GM18517 (cell line): ENCODE measurements at regions not wholly inside any gene's neighbourhood (a gene's known extent, or its start where the extent isn't known, plus 50 kb on each side); places are given as distances from the start of the nearest gene placed in this dataset.

Experiments used
- ATAC-seq: cut with Tn5 transposase; IDR thresholded peaks from one replicate; pipeline ENCODE4 v1.9.1; 2021; ENCODE audit warnings: mild to moderate bottlenecking, moderate library complexity; ENCODE audit not compliant: unreplicated experiment

DNA sequence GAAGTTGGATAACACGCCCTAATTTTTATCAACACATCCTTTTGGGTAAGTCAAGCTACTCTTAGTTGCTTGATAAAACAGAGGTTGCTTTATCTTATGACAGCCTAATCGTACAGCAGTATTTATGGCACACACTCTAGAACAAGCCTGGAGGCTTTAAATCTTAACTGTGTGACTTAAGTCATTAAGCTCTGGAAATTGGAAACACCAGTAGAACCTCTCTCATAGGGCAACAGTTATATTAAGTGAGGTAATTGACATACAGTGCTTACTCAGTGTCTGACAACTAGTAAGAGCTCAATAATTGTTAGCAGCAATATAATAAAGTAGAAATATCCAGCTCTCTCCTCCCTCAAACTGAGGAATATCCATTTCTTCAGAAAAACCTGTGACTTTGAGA is 808.9 kb upstream of the WWC1 start:
- ATAC-seq = no peak

DNA sequence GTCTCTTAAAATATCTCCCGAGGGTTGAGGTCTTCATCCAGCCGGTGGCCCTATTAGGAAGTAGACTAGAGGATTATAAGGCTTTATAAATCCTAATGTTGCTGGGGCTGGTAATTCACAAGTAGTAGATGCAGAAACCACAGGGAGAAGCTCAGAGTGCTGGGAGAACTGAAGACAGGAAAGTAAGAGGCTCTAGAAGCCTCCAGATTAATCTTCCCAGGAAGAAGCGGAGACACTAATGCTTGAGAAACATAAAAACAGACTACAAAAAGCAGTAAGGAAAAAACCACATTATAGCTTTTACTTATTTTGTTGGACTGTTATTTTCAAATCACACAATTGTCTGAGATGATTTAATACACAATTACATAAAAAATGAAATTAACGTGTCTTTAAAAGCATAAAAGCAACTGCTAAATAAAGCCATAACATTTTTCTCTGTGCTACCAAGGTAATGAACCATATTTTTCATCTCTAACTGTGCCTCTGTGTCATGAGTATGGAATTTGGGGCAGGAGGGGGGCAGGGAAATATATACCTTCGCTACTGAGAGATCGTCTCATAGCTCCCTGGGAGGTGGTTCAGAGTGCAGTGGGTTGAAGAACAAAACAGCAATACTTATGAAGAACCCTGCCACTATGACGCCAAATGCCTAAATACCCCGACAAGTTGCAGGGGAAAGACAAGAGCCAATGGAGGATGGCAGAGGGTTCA is 806.2 kb upstream of the WWC1 start:
- ATAC-seq = no peak

DNA sequence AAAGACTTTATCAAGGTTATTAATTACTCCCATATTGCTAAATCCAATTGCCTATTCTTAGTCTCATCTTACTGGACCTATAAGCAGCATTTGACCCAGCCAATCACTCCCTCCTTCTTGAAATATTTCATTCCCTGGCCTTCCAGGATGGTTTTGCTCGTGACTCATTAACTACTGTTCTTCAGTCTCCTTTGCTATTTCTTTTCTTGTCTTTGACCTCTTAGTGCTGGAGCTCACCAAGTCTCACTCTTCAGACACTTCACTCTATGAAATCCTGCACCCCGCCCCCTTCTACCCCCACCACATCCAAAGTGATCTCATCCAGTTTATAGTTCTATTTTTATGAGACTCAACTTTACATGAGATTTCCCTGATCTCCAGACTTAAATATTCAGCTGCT is 803.1 kb upstream of the WWC1 start:
- ATAC-seq = no peak

DNA sequence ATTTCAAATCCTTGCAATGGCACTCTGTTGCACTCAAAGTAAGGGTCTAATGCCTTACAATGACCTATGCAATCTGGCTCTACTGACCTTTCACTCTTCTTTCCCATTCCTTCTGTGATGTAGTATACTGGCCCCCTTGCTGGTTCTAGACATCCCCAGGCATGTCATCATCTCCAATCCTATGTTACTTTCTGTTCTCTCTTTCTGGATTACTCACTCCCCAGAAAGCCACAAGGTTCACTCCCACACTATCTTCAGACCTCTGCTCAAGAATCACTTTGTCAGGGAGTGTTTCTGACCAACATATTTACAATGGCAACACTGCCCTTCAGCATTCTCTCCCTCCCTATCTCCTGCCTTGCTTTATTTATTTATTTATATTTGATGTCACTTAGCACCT is 802.2 kb upstream of the WWC1 start:
- peak; percentile 66 for ATAC-seq

DNA sequence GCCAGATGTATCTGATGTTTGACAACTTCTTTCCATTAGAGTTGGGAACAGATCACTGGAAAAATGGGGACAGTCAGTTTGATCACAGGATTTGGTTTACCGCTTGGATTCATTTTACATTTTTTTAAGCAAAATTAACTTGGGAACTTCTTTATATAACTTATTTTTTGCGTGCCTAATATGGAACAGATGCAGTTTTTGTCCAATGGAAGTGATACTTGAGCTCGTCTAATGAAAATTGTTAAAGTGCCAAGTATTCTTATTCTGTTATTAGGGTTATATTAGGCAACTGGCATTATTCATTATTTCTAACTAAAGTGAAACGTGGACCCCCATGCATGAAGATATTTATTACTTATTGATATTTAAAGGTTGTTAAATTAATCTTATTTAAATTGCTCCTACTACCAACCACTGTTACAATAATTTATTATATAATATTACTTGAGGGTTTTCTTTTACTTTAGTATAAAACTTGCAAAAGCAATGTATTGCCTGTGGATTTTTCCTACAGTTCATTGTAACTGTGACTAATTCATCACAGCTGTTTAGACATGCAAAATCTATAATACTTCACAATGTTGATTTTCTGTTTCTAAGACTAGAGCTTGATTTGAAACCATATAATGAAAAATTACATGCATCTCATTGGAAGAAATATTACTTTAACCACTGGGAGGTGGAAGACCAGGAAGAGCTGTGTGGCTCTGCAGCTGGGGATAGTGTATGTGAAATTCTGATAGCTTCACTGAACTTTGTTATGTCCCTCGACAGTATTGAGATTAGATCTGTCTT is 787.3 kb upstream of the WWC1 start:
- ATAC-seq = no peak

DNA sequence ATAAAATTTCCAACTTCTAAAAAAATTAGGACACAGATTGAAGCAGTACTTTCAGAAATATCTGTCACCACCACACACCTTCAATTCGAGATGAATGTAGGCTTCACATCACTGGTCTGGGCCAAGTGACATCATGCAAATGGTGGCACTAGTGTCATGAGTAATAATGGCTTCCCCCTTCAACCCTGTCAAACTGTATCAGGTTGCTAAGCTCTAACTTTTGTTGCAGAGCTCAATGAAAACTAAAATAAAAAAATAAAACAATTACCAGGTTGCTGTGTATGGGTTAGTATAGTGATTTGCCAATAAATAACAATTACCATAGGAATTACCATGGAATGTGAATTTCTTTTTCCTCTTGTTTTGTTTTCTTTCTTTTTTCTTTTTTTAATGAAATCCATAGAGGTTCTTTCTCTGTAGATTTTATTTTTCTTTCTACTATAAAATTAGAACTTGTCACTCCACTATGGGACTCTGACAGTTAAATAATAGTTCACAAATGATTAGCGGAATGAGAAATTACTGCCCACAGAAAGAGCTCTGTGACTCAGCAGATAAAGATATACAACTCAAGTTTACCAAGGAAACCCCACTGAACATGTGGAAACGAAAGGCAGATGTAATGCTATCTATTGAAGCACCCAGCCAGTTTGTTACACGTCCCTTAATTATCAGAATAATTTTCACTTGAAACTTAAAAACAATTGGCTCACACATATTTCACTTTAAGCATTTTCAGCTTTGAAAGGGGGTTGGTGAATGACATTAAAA is 783.8 kb upstream of the WWC1 start:
- no peak for ATAC-seq

DNA sequence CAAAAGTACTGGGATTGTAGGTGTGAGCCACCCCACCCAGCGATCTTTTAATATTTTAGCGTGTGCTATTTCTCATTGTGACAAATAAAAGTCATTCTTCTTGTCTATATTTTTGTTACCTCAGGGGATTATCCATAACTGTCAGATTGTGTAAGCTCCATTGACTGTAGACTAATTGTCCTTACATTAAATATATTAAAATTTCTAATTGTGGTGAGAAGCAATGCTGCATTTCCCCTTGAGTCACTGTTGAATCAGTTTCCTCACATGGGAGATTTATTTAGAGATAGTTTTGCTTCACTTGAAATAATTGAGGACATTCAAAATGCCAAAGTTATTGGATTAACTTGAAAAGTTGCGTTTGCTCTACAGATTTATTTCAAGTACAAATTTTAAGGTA is 782.4 kb upstream of the WWC1 start:
- no peak for ATAC-seq

DNA sequence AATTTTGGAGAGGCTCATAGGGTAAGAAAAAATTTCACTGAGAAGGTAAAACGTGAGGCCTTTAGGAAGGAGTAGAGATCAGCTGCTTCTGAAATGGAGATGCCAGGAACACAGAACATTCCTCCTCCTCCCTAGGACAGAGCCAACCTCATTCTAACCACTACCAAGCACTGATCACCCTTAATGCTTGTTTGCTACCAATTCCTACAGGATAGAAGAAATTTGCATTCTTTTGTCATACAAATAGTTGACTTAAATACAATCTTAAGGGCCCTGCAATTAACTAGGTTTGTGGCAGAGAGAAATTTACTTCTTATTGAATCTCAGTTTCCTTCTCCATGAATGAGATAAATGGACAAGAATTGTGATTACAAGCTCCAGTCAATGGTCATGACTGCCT is 780.2 kb upstream of the WWC1 start:
- ATAC-seq = no peak

DNA sequence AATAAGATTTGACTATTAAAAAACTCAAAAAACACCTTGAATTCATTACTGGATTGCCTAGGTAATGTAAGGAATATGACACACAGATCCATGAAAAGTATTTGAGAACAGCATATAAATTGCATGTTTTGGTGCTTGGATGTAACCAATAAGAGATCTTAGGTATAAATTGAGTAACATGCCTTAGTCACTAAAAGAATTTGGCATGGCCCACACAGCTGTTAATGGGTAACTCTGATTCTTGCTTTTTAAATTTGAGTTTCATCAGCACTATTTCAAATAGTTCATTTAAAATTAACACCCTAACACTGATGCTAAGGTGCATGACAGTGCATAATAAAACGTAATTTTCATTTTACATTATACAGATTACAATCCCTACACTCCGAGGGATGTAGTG is 779.3 kb upstream of the WWC1 start:
- ATAC-seq = no peak

DNA sequence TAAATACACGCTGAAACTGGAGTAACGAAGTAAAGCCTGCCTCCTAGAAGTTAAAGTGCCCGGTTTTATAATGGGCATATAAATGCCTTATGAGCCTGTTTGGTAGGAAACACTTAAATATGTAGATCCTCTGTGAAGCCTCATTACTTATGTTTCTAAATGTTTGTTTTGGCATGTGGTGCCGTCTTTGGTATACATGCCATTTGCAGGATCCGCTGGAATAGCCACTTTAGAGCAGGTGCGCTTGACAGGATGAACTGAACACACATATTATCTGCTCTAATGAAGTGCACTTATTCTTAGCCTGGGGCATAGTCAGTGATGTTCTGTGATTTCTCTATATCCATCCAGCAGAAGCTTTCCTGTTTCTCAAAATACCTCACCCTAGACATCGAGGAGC is 778.1 kb upstream of the WWC1 start:
- no peak for ATAC-seq

DNA sequence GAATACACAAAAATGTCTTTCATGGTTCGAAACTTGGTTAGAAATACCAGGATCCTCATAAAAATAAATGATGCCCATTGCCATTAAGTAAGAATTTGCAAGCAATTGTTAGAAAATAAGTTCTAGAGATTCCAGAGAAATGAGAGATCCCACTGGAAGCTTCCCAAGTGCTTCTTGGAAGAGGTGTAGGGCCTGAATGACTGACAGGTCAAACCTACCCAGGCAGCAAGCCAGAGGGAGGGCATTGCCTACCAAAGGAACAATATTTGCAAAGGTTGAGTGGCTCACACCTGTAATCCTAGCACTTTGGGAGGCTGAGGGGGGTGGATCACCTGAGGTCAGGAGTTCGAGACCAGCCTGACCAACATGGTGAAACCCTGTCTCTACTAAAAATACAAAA is 777.0 kb upstream of the WWC1 start:
- ATAC-seq = no peak

DNA sequence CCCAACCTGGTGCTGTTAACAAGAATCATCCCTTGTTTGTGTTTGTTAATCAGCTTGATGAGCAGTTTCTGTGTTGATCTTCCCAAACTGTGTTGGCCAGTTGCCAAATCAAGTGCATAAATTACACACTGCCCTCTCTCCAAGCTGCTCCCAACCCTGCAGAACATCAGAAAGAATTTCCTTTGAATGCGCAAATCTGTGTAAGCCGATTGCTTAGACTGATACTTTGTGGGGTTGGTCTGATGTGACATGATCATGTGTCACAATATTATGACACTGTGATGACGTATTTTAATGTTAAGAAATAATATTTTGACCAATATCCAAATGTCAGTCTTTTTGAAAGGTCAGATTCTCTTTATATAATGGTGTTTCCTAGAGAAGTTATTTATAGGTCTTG is 766.4 kb upstream of the WWC1 start:
- no peak for ATAC-seq

DNA sequence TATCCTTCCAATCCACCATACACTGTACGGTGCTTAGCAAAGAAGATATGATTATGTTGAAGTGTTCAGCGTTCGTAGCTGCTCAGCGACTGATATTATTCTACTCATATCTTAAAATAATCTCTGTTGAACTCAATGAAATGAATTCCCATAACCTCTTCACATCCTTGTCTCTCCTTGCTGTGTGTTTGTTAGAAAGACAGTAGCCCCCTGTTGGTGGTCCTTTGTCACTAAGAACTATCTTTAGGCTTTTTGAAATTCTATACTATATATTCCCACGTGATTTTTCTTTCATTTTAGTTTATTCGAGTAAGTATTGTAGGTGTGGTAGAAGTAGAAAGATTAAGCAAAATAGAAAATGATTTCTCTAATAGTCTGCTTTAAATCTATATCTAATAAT is 762.8 kb upstream of the WWC1 start:
- ATAC-seq = no peak

DNA sequence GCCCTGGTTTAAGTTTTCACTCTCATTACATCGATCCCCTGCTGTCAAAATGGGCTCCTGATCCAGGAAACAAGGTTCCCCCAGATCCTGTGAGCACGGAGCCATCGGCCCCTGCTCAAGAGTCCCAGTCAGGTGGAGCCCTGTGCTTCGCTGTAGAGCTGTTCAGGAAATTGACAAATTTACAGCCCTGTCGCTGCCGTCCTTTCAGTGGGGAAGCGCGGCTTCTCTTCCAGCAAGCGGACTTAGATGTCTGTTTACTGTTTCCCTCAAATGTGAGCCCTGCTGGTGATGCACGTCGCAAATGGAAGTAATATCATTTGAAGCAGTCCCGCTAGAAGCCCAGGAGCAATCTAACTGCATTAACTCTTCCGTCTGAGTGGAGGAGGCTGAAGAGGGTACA is 760.9 kb upstream of the WWC1 start:
- no peak for ATAC-seq

DNA sequence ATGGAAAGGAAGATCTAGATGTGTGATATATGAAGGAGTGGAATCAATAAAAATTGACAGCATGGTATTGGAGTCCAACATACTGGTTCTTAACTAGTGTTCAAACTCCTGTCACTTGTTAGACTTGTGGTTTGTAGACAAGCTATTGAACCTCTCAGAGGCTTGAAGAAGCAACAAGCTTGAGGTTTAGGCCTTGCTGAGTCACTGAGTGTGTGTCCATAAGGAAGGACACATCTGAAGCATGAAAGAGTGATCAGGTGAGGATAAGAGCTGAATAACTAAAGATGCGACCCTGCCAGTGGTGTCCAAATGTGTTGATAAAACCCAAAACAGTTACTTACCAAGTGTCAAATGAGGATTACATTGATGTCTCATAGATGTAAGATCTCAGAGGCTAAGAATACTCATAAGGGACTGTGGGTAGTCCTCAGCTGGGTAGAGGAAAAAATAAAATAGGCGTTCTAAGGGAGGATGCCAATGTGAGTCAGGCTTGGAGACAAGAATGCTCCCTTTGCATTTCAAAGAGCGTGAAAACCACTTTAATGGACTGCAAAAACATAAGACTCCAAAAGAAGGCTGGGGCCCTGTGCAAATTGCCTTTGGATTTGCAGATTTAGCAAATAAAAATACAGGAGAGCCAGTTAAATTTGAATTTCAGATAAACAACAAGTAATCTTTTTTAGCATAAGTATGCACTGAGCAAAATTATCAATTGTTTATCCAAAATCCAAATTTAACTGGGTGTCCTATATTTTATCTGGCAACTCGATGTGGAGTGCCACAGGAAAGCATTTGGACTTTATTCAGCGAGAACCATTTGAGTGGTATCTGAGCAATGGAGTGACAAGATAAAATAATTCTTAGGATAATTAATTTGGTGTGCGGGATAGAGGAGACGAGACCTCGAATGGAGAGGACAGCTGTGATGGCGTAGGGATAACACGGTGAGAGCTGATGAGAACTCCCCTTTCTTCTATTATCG is 757.3 kb upstream of the WWC1 start:
- no peak for ATAC-seq

DNA sequence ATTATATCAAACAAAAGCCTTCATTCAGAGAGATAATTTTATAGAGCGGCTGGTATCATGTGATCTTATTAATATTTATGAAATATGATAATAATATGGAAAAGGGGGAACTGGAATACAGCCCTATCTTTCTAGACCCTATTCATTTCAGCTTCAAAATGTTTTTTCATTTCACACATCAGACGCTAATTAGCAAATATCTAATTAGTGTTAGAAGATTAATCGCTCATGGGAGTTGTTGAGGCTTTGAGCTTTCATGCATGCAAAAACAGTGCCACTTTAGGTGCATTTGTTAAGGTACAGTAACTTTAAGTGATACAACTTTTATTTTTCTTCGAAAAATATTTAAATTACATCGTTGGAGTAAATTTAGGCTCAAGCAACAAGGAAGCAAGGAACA is 751.7 kb upstream of the WWC1 start:
- no peak for ATAC-seq

DNA sequence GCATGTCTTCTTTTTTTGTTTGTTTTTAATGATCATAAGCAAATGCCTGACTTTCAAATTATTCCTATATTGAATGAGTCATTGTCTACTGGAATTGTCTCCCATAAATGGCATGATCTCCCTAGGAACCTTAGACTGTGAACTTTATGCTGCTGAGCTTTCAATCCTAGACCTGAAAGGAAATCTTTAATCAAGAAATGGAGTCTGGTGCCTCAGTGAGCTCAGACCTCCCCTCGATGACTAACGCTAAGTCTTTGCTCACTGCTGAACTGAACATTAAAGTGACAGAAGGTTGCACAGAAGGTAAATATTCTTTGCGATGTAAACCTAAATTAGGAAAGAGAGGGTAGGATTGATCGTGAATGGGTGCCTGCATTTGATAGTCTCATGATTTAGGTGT is 745.2 kb upstream of the WWC1 start:
- no peak for ATAC-seq

DNA sequence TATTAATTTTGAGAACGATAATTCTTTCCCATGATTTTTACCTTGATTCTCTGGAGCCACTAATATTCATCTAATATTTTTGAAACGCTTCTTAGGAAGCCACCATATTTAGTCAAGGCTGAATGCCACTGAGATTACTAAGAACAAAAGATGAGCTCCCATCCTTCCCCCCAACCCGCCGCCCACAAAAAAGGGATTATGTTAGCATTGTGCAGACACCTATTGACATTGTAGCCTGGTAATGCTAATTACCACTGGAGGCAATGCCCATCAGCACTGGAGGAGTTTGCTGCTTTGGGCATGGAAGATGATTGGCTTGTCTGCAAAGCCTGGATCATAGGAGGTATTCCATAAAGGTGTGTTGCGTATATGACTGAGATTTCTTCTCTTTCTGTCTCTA is 739.1 kb upstream of the WWC1 start:
- no peak for ATAC-seq

DNA sequence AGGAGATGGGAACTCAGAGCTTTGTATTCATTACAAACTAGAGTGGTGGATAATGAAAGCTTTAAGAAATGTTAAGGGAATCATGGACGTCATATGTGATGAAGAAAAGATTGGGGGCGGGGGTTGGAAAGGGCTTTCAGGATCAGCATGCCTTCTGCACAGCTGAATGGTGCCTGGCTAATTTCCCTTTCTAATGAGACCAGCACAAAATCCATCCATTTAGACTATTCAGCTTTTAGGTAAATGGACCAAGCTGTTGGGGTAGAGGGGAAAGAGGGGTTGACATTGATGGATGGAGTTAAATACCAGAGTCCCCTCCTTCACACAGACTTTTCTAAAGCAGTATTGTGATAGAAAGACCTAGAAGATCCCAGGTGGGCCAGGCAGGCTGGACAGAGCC is 737.9 kb upstream of the WWC1 start:
- no peak for ATAC-seq

DNA sequence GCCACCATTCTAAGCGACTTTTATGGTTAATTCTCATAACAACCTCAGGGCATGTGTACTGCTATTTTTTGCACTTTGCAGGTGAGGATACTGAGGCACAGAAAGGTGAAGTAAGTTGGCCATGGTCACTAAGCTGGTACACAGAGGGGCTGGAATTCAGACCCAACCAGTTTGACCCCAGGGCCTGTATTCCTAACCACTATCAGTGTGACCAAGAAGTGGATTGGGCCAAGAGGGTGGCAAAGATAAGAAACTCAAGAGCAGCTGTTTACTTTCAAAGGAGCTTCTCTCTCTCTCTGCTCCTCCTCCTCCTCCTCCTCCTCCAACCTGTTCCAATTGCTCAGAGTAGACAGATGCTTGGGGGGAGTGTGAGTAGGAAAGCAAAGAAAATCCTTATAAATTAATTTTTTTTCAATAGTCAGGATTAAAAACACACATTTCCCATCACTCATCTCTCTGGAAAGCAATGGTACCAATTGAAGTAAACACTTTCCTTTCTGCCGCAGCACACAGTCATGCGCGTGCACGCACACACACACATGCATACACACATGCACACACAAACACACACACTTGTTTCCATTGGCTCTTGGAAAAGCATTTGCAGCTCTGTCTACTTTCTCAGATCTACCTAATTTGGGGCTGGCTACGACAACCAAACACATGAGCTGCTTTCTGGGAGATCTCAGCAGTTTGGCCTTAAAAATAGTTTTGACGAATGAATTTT is 736.7 kb upstream of the WWC1 start:
- no peak for ATAC-seq
